Left lung (tissue), 4 donors: ENCODE measurements at regions not wholly inside any gene's neighbourhood (a gene's known extent, or its start where the extent isn't known, plus 50 kb on each side); places are given as distances from the start of the nearest gene placed in this dataset.

Source experiments
- ATAC-seq: fragments of 200-7000 bp; cut with Tn5 transposase; one replicate; pipeline ENCODE4 v1.9.1; 2020; ENCODE audit warnings: moderate library complexity
- DNase-seq, 4 donors: peaks; one replicate each; pipeline ENCODE4 v3.0.0-alpha.2; 2013 to 2020
- H3K27ac ChIP-seq, 2 donors: fragments of 200-600 bp; sonication (generic) in 1 of 2; one replicate each; pipeline versions ENCODE4 v1.5.0 to v1.8.0; 2020 to 2021
- H3K27me3 ChIP-seq, 2 donors: fragments of 200-600 bp; sonication (generic) in 1 of 2; one replicate each; pipeline versions ENCODE4 v1.5.0 to v1.8.0; 2020 to 2021
- H3K36me3 ChIP-seq, 2 donors: fragments of 200-600 bp; sonication (generic) in 1 of 2; one replicate each; pipeline versions ENCODE4 v1.5.0 to v1.8.0; 2020 to 2021
- H3K4me1 ChIP-seq, 2 donors: fragments of 200-600 bp; one replicate each; pipeline ENCODE4 v1.8.0; 2021
- H3K4me3 ChIP-seq, 2 donors: fragments of 200-600 bp; sonication (generic) in 1 of 2; one replicate each; pipeline versions ENCODE4 v1.5.0 to v1.8.0; 2020 to 2021; ENCODE audit warnings: mild to moderate bottlenecking in 1 of 2
- H3K9me3 ChIP-seq, 2 donors: fragments of 200-600 bp; sonication (generic) in 1 of 2; one replicate each; pipeline versions ENCODE4 v1.5.0 to v1.8.0; 2020 to 2021
- CTCF ChIP-seq, 2 donors: fragments of 200-600 bp; sonication (generic) in 1 of 2; IDR thresholded peaks; one replicate each; pipeline versions ENCODE4 v1.5.0 to v1.8.0; 2021; ENCODE audit warnings: antibody characterized with exemption in 2 of 2
- intact Hi-C, 2 donors: fragments of 100-400 bp; cut with DNase I; formaldehyde crosslinking; loops; one replicate each; pipeline versions ENCODE4 v1.11.2 to v1.14.2; 2022
- donor health status: DM: no; HTN: yes; CAD: no.
- donor health status: DM: no; HTN: no; CAD: no.

- DNase-seq (peak in 1 of 4 donors; percentile 47), ATAC-seq (no peak)
- Histone ChIP-seq H3K36me3 (peaks cover 0 to 42% of the 10 kb centered on the region in 2 donors), H3K9me3 (no peaks in the 10 kb centered on the region), H3K4me1 (peaks cover 0 to 21% of the 10 kb centered on the region in 2 donors), H3K27me3 (no peaks in the 10 kb centered on the region), H3K4me3 (no peak overlapping the region), H3K27ac (no peak overlapping the region)
- no peak for TF ChIP-seq CTCF (IDR thresholded peaks at IDR 0.05)
- intact Hi-C loops = no loop called here
These were observed 149.6 kb downstream of the CRYBB2 start for GRCh38 chr22:25369041-25369440.

GRCh38 chr22:25370322-25370721 is 150.9 kb downstream of the CRYBB2 start:
- Histone ChIP-seq H3K27ac (no peak overlapping the region), H3K9me3 (no peaks in the 10 kb centered on the region), H3K4me1 (peaks cover 0 to 17% of the 10 kb centered on the region in 2 donors), H3K4me3 (no peak overlapping the region), H3K27me3 (no peaks in the 10 kb centered on the region), H3K36me3 (peaks cover 0 to 54% of the 10 kb centered on the region in 2 donors)
- no peak for DNase-seq
- no peak for ATAC-seq
- TF ChIP-seq CTCF (IDR thresholded peaks at IDR 0.05) = no peak
- intact Hi-C loops = no loop called here

GRCh38 chr22:25372000-25372595 is 152.7 kb downstream of the CRYBB2 start:
- Histone ChIP-seq H3K4me1 (peaks cover 0 to 9% of the 10 kb centered on the region in 2 donors), H3K27me3 (no peaks in the 10 kb centered on the region), H3K36me3 (peaks cover 0 to 71% of the 10 kb centered on the region in 2 donors), H3K4me3 (no peak overlapping the region), H3K27ac (no peak overlapping the region), H3K9me3 (no peaks in the 10 kb centered on the region)
- ATAC-seq = no peak
- no peak for DNase-seq
- TF ChIP-seq CTCF (IDR thresholded peaks at IDR 0.05) = no peak
- intact Hi-C loops = no loop called here

- H3K27me3 ChIP-seq = no peaks in the 10 kb centered on the region
These were observed 154.5 kb downstream of the CRYBB2 start for GRCh38 chr22:25373961-25374360.

GRCh38 chr22:25374869-25375268 is 155.4 kb downstream of the CRYBB2 start:
- H3K27ac ChIP-seq = no peak overlapping the region
- no peak for TF ChIP-seq CTCF (IDR thresholded peaks at IDR 0.05)
- peaks cover 0 to 92% of the 10 kb centered on the region in 2 donors for H3K36me3 ChIP-seq
- H3K27me3 ChIP-seq = no peaks in the 10 kb centered on the region
- H3K9me3 ChIP-seq = no peaks in the 10 kb centered on the region
- H3K4me1 ChIP-seq = peaks cover 0 to 9% of the 10 kb centered on the region in 2 donors
- ATAC-seq (no peak), DNase-seq (no peak)
- H3K4me3 ChIP-seq = no peak overlapping the region
- intact Hi-C loops = no loop called here

More at GRCh38 chr22:25373961-25374360, 154.5 kb downstream of the CRYBB2 start:
- no peaks in the 10 kb centered on the region for H3K9me3 ChIP-seq
- no peak overlapping the region for H3K4me3 ChIP-seq
- peaks cover 0 to 88% of the 10 kb centered on the region in 2 donors for H3K36me3 ChIP-seq
- TF ChIP-seq CTCF (IDR thresholded peaks at IDR 0.05) = no peak
- intact Hi-C loops = no loop called here
- ATAC-seq = no peak
- DNase-seq = peak in 1 of 4 donors; percentile 75
- peaks cover 0 to 9% of the 10 kb centered on the region in 2 donors for H3K4me1 ChIP-seq
- H3K27ac ChIP-seq = no peak overlapping the region
